PC-9 (cell line): ENCODE measurements at regions not wholly inside any gene's neighbourhood (a gene's known extent, or its start where the extent isn't known, plus 50 kb on each side); places are given as distances from the start of the nearest gene placed in this dataset.

ENCODE experiments used
- BruUV-seq: library from RNA; stranded (reverse); fragments of 400-500 nt; replicated peaks from 2 replicates; lab custom pipeline; 2021; lab: Mats Ljungman, UMichigan
- CTCF ChIA-PET: fragments of 300-600 bp; sonication (Branson Sonifier 250); formaldehyde crosslinking; loops from one replicate; lab custom pipeline; 2022; ENCODE audit warnings: antibody characterized with exemption; lab: Charles Lee
- POLR2A ChIA-PET: fragments of 300-600 bp; sonication (Branson Sonifier 250); formaldehyde crosslinking; loops from one replicate; lab custom pipeline; 2022; ENCODE audit warnings: antibody characterized with exemption; ENCODE audit not compliant: unreplicated experiment; lab: Charles Lee
- DNase-seq, 2 experiments: peaks; one replicate each; pipeline versions ENCODE4 v3.0.0 to v3.0.0-alpha.2; 2015 to 2022; ENCODE audit warnings: mixed read lengths in 1 of 2
- H2AFZ ChIP-seq: fragments of 200-600 bp; sonication (generic); 2 replicates; pipeline ENCODE4 v1.8.1; 2017; ENCODE audit warnings: antibody characterized with exemption
- H3F3A ChIP-seq: fragments of 200-600 bp; sonication (generic); 2 replicates; pipeline ENCODE4 v1.8.1; 2017; ENCODE audit warnings: antibody characterized with exemption, mild to moderate bottlenecking, low read depth; ENCODE audit not compliant: insufficient read depth
- H3K27ac ChIP-seq: fragments of 200-600 bp; sonication (generic); 2 replicates; pipeline ENCODE4 v1.6.1; 2016; ENCODE audit warnings: mixed run types
- H3K27me3 ChIP-seq: fragments of 200-600 bp; sonication (generic); 2 replicates; pipeline ENCODE4 v1.6.1; 2016; ENCODE audit warnings: low read depth, mixed run types; ENCODE audit not compliant: insufficient read depth
- H3K36me3 ChIP-seq: fragments of 200-600 bp; sonication (generic); 2 replicates; pipeline ENCODE4 v1.6.1; 2016; ENCODE audit warnings: low read depth, mixed run types
- H3K4me1 ChIP-seq: fragments of 200-600 bp; sonication (generic); replicated peaks from 2 replicates; pipeline ENCODE4 v1.6.1; 2016; ENCODE audit warnings: mixed run types; ENCODE audit not compliant: insufficient read depth
- H3K4me2 ChIP-seq: fragments of 200-600 bp; sonication (generic); 2 replicates; pipeline ENCODE4 v1.6.1; 2017; ENCODE audit warnings: mixed run types
- H3K4me3 ChIP-seq: fragments of 200-600 bp; sonication (generic); 2 replicates; pipeline ENCODE4 v1.6.1; 2016; ENCODE audit warnings: mixed run types
- H3K79me2 ChIP-seq: fragments of 200-600 bp; sonication (generic); 2 replicates; pipeline ENCODE4 v1.6.1; 2017; ENCODE audit warnings: low read depth, mixed run types
- H3K9me2 ChIP-seq: fragments of 200-600 bp; sonication (generic); 2 replicates; pipeline ENCODE4 v1.8.1; 2017; ENCODE audit warnings: mild to moderate bottlenecking; ENCODE audit not compliant: insufficient read depth
- H3K9me3 ChIP-seq: fragments of 200-600 bp; sonication (generic); 2 replicates; pipeline ENCODE4 v1.8.1; 2016; ENCODE audit warnings: low read depth; ENCODE audit not compliant: insufficient read depth
- H4K20me1 ChIP-seq: fragments of 200-600 bp; sonication (generic); 2 replicates; pipeline ENCODE4 v1.8.1; 2017; ENCODE audit not compliant: insufficient read depth
- CTCF ChIP-seq: fragments of 200-600 bp; sonication (generic); conservative IDR thresholded peaks from 2 replicates; pipeline ENCODE4 v1.6.1; 2017; ENCODE audit warnings: mixed run types, antibody characterized with exemption, mild to moderate bottlenecking, moderate library complexity
- EZH2 ChIP-seq: fragments of 200-600 bp; sonication (generic); IDR thresholded peaks from 2 replicates; pipeline ENCODE4 v1.8.0; 2017; ENCODE audit warnings: antibody characterized with exemption, low read depth
- intact Hi-C: fragments of 100-400 bp; cut with micrococcal nuclease; formaldehyde crosslinking; loops from one replicate; pipeline ENCODE4 v1.10.0; 2022; ENCODE audit not compliant: unreplicated experiment

GRCh38 chr5:133825631-133826289 is 142.7 kb downstream of the C5orf15 start:
- POLR2A ChIA-PET: no interaction called here

GRCh38 chr5:133824661-133825254 is 143.7 kb downstream of the C5orf15 start:
- intact Hi-C loops: no loop called here
- peak overlapping the region; percentile 61; the same call in 1 of the 2 replicates for H2AFZ ChIP-seq
- no peaks in the 10 kb centered on the region for H3K9me3 ChIP-seq
- CTCF ChIA-PET: no interaction called here
- H3K4me3 ChIP-seq: no peak overlapping the region
- no peaks in the 10 kb centered on the region for H4K20me1 ChIP-seq
- H3K4me2 ChIP-seq: no peak overlapping the region
- H3K9me2 ChIP-seq: no peaks in the 10 kb centered on the region
- no peak overlapping the region for H3K27ac ChIP-seq
- POLR2A ChIA-PET: no interaction called here
- H3F3A ChIP-seq: peaks cover 13% of the 10 kb centered on the region; the same call in 1 of the 2 replicates
- no peaks in the 10 kb centered on the region for H3K79me2 ChIP-seq
- no peaks in the 10 kb centered on the region for H3K27me3 ChIP-seq
- no peaks in the 10 kb centered on the region for H3K36me3 ChIP-seq
- no peak for DNase-seq
- TF ChIP-seq CTCF: no peak
- TF ChIP-seq EZH2: no peak
- peaks cover 25% of the 10 kb centered on the region for H3K4me1 ChIP-seq
- no TSS peak for BruUV-seq

More at GRCh38 chr5:133825631-133826289, 142.7 kb downstream of the C5orf15 start:
- BruUV-seq: no TSS peak
- Histone ChIP-seq H3K4me2 (no peak overlapping the region), H3K27ac (no peak overlapping the region), H3F3A (peaks cover 5% of the 10 kb centered on the region; the same call in 1 of the 2 replicates), H3K4me3 (no peak overlapping the region), H3K79me2 (no peaks in the 10 kb centered on the region), H3K36me3 (no peaks in the 10 kb centered on the region), H3K27me3 (no peaks in the 10 kb centered on the region), H4K20me1 (no peaks in the 10 kb centered on the region), H2AFZ (no peak overlapping the region), H3K9me2 (no peaks in the 10 kb centered on the region), H3K9me3 (no peaks in the 10 kb centered on the region), H3K4me1 (peaks cover 16% of the 10 kb centered on the region)
- DNase-seq: no peak
- CTCF ChIA-PET: no interaction called here
- TF ChIP-seq EZH2 (no peak), CTCF (no peak)
- intact Hi-C loops: no loop called here

- BruUV-seq: no TSS peak
These were observed 146.5 kb downstream of the C5orf15 start for GRCh38 chr5:133821889-133822288.

More at GRCh38 chr5:133821889-133822288, 146.5 kb downstream of the C5orf15 start:
- Histone ChIP-seq H3K79me2 (no peaks in the 10 kb centered on the region), H3K4me3 (no peak overlapping the region), H3K27me3 (no peaks in the 10 kb centered on the region), H3F3A (peaks cover 13% of the 10 kb centered on the region; the same call in 1 of the 2 replicates), H4K20me1 (no peaks in the 10 kb centered on the region), H2AFZ (no peak overlapping the region), H3K9me3 (no peaks in the 10 kb centered on the region), H3K9me2 (no peaks in the 10 kb centered on the region), H3K4me2 (no peak overlapping the region), H3K27ac (no peak overlapping the region), H3K4me1 (peaks cover 31% of the 10 kb centered on the region), H3K36me3 (no peaks in the 10 kb centered on the region)
- CTCF ChIA-PET: no interaction called here
- intact Hi-C loops: no loop called here
- no peak for TF ChIP-seq EZH2
- TF ChIP-seq CTCF: no peak
- DNase-seq: no peak
- POLR2A ChIA-PET: no interaction called here
